Activated CD8-positive, alpha-beta memory T cell treated with anti-CD3 and anti-CD28 coated beads, Interleukin-2, amount 10 ng/mL, durations not matched to agents 7 days and 5 days (primary cell): ENCODE measurements at regions not wholly inside any gene's neighbourhood (a gene's known extent, or its start where the extent isn't known, plus 50 kb on each side); places are given as distances from the start of the nearest gene placed in this dataset.

Experiments used
- ATAC-seq: fragments of 150-1000 bp; cut with Tn5 transposase; one replicate; pipeline ENCODE4 v1.10.0; 2021; ENCODE audit warnings: moderate library complexity
- CTCF ChIA-PET: fragments of 350-600 bp; sonication (Branson Sonifier 250); formaldehyde crosslinking; loops from one replicate; lab custom pipeline; 2021; ENCODE audit warnings: antibody characterized with exemption; lab: Charles Lee
- DNase-seq: peaks from one replicate; pipeline ENCODE4 v3.0.0-alpha.2; 2020
- H3K27ac Mint-ChIP-seq: one replicate; pipeline ENCODE4 v1.8.0; 2021; ENCODE audit warnings: mild to moderate bottlenecking, mixed read lengths
- H3K27me3 Mint-ChIP-seq: one replicate; pipeline ENCODE4 v1.8.0; 2021; ENCODE audit warnings: mixed read lengths
- H3K36me3 Mint-ChIP-seq: one replicate; pipeline ENCODE4 v1.8.0; 2021; ENCODE audit warnings: mild to moderate bottlenecking, mixed read lengths
- H3K4me1 Mint-ChIP-seq: one replicate; pipeline ENCODE4 v1.8.0; 2021; ENCODE audit warnings: mixed read lengths
- H3K4me3 Mint-ChIP-seq: one replicate; pipeline ENCODE4 v1.8.0; 2021; ENCODE audit warnings: mild to moderate bottlenecking, moderate library complexity, mixed read lengths
- H3K9me3 Mint-ChIP-seq: one replicate; pipeline ENCODE4 v1.8.0; 2022; ENCODE audit warnings: low read depth, mixed read lengths

DNA sequence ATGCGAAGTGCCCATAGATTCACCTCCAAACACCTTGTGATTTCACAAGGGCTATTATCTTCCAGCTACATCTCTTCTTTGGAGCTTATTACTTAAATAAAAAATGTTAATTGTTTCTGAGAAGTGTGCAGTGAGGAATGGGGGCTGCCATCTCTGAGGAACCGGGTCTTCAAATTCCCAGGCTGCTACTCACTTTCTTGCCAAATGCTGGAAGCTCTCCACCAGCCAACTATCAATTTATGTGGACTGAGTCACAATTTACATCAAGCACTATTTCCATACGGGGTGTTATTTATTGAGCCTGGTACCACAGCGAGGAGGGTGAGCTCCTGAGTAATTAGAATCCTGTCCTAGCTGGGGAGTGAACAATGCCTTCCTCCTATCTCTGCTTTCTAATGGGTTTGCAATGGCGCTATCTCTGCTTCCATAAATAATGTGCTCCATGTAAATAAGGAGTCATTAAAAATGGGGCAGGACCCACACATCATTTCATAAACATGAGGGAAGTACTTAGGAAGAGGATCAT is 898.3 kb downstream of the VRK1 start:
- CTCF ChIA-PET, result no interaction called here

GRCh38 chr14:97697772-97698171 is 900.6 kb downstream of the VRK1 start:
- no peak overlapping the region for H3K4me3 Mint-ChIP-seq
- CTCF ChIA-PET, result interaction anchor here (1.1 to 1.3 kb wide), 2 partner anchors 8 to 41 kb away, joined by 3 to 4 read pairs; no protein-coding TSS in a partner anchor
- no peaks in the 10 kb centered on the region for H3K27me3 Mint-ChIP-seq
- H3K4me1 Mint-ChIP-seq, result peaks cover 44% of the 10 kb centered on the region
- DNase-seq (peak; percentile 71), ATAC-seq (peak; percentile 86)
- H3K36me3 Mint-ChIP-seq, result peaks cover 30% of the 10 kb centered on the region
- peak overlapping the region; percentile 72 for H3K27ac Mint-ChIP-seq
- H3K9me3 Mint-ChIP-seq, result peaks cover 10% of the 10 kb centered on the region

More for the DNA sequence above, 898.3 kb downstream of the VRK1 start:
- ATAC-seq (no peak), DNase-seq (no peak)
- H3K9me3 Mint-ChIP-seq, result peaks cover 10% of the 10 kb centered on the region
- H3K4me1 Mint-ChIP-seq, result peaks cover 27% of the 10 kb centered on the region
- H3K36me3 Mint-ChIP-seq, result peaks cover 28% of the 10 kb centered on the region
- H3K4me3 Mint-ChIP-seq, result no peak overlapping the region
- no peak overlapping the region for H3K27ac Mint-ChIP-seq
- no peaks in the 10 kb centered on the region for H3K27me3 Mint-ChIP-seq

DNA sequence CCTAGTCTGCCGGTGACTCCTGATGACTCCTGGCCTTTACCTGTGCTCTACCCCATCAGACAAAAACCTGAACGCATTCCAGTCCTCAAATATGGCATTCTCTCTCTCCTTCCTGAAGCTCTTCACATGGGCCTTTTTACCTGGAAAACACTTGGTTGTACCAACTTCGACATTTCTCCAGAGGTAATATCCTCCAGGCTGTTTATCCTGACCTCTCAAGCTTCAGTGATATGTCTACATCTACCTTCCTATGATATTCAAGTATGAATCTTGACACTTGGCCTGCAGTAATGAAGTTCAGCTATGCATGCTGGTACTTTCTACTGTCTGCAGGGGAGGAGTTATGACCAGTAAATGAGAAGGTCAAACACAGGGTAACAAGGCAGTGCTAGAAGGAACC is 901.8 kb downstream of the VRK1 start:
- DNase-seq (no peak), ATAC-seq (no peak)
- H3K4me1 Mint-ChIP-seq, result peaks cover 57% of the 10 kb centered on the region
- peaks cover 31% of the 10 kb centered on the region for H3K36me3 Mint-ChIP-seq
- CTCF ChIA-PET, result no interaction called here
- H3K27me3 Mint-ChIP-seq, result no peaks in the 10 kb centered on the region
- no peak overlapping the region for H3K4me3 Mint-ChIP-seq
- H3K27ac Mint-ChIP-seq, result no peak overlapping the region
- peaks cover 10% of the 10 kb centered on the region for H3K9me3 Mint-ChIP-seq

- Mint-ChIP-seq H3K36me3 (peaks cover 21% of the 10 kb centered on the region), H3K27ac (peak overlapping the region; percentile 94), H3K9me3 (peaks cover 6% of the 10 kb centered on the region), H3K4me3 (peak overlapping the region; percentile 40), H3K27me3 (no peaks in the 10 kb centered on the region), H3K4me1 (peaks cover 85% of the 10 kb centered on the region)
- DNase-seq (peak; percentile 75), ATAC-seq (peak; percentile 41)
- CTCF ChIA-PET, result interaction anchor here (0.6 to 0.9 kb wide), 3 partner anchors 18 to 1563 kb away, joined by 3 read pairs; no protein-coding TSS in a partner anchor
These were observed 906.0 kb downstream of the VRK1 start for GRCh38 chr14:97703006-97703760.

- H3K4me1 Mint-ChIP-seq, result peaks cover 84% of the 10 kb centered on the region
- DNase-seq (no peak), ATAC-seq (no peak)
- CTCF ChIA-PET, result interaction anchor here (0.6 to 1.0 kb wide), 2 partner anchors 20 kb away, joined by 3 to 4 read pairs; no protein-coding TSS in a partner anchor
- peaks cover 12% of the 10 kb centered on the region for H3K36me3 Mint-ChIP-seq
- H3K27me3 Mint-ChIP-seq, result no peaks in the 10 kb centered on the region
- no peak overlapping the region for H3K4me3 Mint-ChIP-seq
- H3K27ac Mint-ChIP-seq, result peak overlapping the region; percentile 94
- H3K9me3 Mint-ChIP-seq, result peaks cover 3% of the 10 kb centered on the region
These were observed 907.2 kb downstream of the VRK1 start for GRCh38 chr14:97704316-97704885.

DNA sequence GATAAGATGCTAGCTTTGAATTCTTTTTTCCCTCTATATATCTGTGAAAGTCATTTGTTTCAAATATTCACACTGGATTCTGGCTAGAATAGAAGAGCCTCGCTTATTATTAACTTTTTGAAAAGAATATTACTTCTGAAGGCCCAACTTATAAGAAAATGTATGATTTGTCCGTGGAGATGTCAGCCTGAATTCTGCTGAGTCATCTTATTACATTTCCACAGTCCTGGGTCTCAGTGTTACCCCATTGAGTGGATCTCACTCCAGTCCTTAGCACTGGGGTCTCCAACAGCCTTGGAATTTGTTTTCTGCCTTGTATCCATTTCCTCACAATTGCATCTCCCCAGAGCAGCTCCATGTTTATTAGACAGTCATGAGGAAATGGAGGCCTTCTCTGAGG is 907.9 kb downstream of the VRK1 start:
- DNase-seq (no peak), ATAC-seq (no peak)
- H3K9me3 Mint-ChIP-seq, result no peaks in the 10 kb centered on the region
- H3K36me3 Mint-ChIP-seq, result peaks cover 6% of the 10 kb centered on the region
- CTCF ChIA-PET, result interaction anchor here (1.0 to 1.5 kb wide), 2 partner anchors 20 to 273 kb away, joined by 3 to 4 read pairs; no protein-coding TSS in a partner anchor
- H3K27me3 Mint-ChIP-seq, result no peaks in the 10 kb centered on the region
- peak overlapping the region; percentile 94 for H3K27ac Mint-ChIP-seq
- peaks cover 90% of the 10 kb centered on the region for H3K4me1 Mint-ChIP-seq
- no peak overlapping the region for H3K4me3 Mint-ChIP-seq

GRCh38 chr14:97705976-97706375 is 908.8 kb downstream of the VRK1 start:
- Mint-ChIP-seq H3K27me3 (no peaks in the 10 kb centered on the region), H3K9me3 (no peaks in the 10 kb centered on the region), H3K36me3 (peaks cover 3% of the 10 kb centered on the region), H3K4me1 (peaks cover 95% of the 10 kb centered on the region), H3K27ac (peak overlapping the region; percentile 94), H3K4me3 (peak overlapping the region; percentile 13)
- CTCF ChIA-PET, result interaction anchor here (0.6 to 1.5 kb wide), 5 partner anchors 9 to 273 kb away, joined by 3 to 8 read pairs (median 3); no protein-coding TSS in a partner anchor
- ATAC-seq (peak; percentile 43), DNase-seq (peak; percentile 69)

DNA sequence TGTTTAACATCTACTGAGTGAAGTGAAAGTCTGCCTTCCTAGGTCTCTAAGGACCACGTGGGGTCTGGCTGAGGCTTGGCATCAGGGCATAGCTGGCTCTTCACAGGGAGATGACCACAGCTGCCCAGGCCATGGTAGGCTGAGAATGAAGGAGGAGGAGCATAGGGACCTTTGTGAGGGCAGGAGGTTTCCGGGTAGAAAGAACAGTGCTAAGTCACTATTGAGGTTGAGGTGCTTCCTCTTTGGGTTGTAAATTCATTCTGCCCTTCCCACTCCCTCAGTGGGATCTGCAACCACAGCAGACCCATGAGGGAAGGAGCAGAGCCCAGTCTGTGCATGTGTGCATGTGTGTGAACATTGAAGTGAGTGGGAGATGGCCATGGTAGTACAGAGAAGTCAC is 909.6 kb downstream of the VRK1 start:
- Mint-ChIP-seq H3K9me3 (no peaks in the 10 kb centered on the region), H3K27me3 (no peaks in the 10 kb centered on the region), H3K4me3 (peak overlapping the region; percentile 48), H3K4me1 (peaks cover 95% of the 10 kb centered on the region), H3K27ac (peak overlapping the region; percentile 94), H3K36me3 (peaks cover 3% of the 10 kb centered on the region)
- CTCF ChIA-PET, result interaction anchor here (0.5 to 4.4 kb wide), 12 partner anchors 9 to 1564 kb away, joined by 3 to 23 read pairs (median 3); no protein-coding TSS in a partner anchor
- DNase-seq, result peak; percentile 67
- ATAC-seq, result peak; percentile 21

- DNase-seq (peak; percentile 80), ATAC-seq (peak; percentile 63)
These were observed 910.4 kb downstream of the VRK1 start for GRCh38 chr14:97707603-97708002.

DNA sequence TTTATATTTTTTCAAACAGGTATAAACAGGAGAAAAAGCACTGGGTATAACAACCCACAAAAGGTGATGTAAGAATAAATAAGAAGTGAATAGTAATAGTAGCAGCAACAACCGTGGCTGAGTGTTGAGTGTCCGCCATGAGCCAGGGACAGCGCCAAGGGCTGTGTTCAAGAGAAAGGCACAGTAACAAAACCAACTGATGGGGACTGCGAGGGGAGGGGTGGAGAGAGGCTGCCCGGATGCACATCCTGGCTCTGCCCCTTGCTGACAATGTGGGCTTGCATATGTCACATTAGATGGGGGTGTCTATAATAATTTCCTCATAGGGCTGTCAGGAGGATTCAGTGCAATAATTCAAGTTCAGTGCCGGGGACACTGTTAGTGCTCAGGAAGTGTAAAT is 912.4 kb downstream of the VRK1 start:
- peak; percentile 82 for DNase-seq
- peak; percentile 61 for ATAC-seq

More at GRCh38 chr14:97707603-97708002, 910.4 kb downstream of the VRK1 start:
- CTCF ChIA-PET, result interaction anchor here (0.5 to 4.4 kb wide), 10 partner anchors 8 to 1563 kb away, joined by 3 to 23 read pairs (median 3); no protein-coding TSS in a partner anchor
- Mint-ChIP-seq H3K27me3 (no peaks in the 10 kb centered on the region), H3K27ac (peak overlapping the region; percentile 94), H3K9me3 (no peaks in the 10 kb centered on the region), H3K36me3 (peaks cover 3% of the 10 kb centered on the region), H3K4me3 (peak overlapping the region; percentile 48), H3K4me1 (peaks cover 88% of the 10 kb centered on the region)

GRCh38 chr14:97710726-97711125 is 913.5 kb downstream of the VRK1 start:
- H3K9me3 Mint-ChIP-seq, result no peaks in the 10 kb centered on the region
- no peak for DNase-seq
- H3K36me3 Mint-ChIP-seq, result peaks cover 1% of the 10 kb centered on the region
- CTCF ChIA-PET, result interaction anchor here (4.4 kb wide), 1 partner anchor 267 kb away, joined by 23 read pairs; no protein-coding TSS in a partner anchor
- no peaks in the 10 kb centered on the region for H3K27me3 Mint-ChIP-seq
- H3K4me1 Mint-ChIP-seq, result peaks cover 62% of the 10 kb centered on the region
- no peak for ATAC-seq
- no peak overlapping the region for H3K4me3 Mint-ChIP-seq
- no peak overlapping the region for H3K27ac Mint-ChIP-seq

More for the DNA sequence above, 912.4 kb downstream of the VRK1 start:
- Mint-ChIP-seq H3K36me3 (peaks cover 1% of the 10 kb centered on the region), H3K27ac (peak overlapping the region; percentile 75), H3K9me3 (no peaks in the 10 kb centered on the region), H3K4me1 (peaks cover 73% of the 10 kb centered on the region), H3K27me3 (no peaks in the 10 kb centered on the region), H3K4me3 (peak overlapping the region; percentile 18)
- CTCF ChIA-PET, result interaction anchor here (1.3 to 4.4 kb wide), 2 partner anchors 268 to 1556 kb away, joined by 4 to 23 read pairs; no protein-coding TSS in a partner anchor

DNA sequence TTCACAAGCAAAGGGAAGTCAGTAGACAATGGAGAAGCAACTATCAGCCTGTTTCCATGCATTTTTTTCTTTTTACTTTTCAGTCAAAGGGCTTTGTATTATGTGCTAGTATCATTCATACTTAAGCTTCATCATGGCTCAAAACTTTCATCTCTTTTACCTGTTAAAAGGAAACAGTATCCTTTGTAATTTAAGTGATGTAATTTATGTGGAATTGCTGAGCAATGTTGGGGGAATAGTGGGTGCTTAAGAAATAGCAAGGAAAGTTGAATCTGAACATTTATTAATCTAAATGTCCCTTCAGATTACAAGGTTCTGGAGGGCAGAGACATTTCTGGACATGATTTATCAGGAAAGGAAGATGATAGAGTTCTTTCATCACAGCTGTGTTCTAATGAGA is 915.3 kb downstream of the VRK1 start:
- no peaks in the 10 kb centered on the region for H3K27me3 Mint-ChIP-seq
- CTCF ChIA-PET, result interaction anchor here (1.1 to 1.2 kb wide), 2 partner anchors 12 to 265 kb away, joined by 3 to 4 read pairs; no protein-coding TSS in a partner anchor
- H3K36me3 Mint-ChIP-seq, result peaks cover 1% of the 10 kb centered on the region
- H3K27ac Mint-ChIP-seq, result no peak overlapping the region
- H3K9me3 Mint-ChIP-seq, result no peaks in the 10 kb centered on the region
- DNase-seq, result no peak
- H3K4me3 Mint-ChIP-seq, result no peak overlapping the region
- ATAC-seq, result no peak
- H3K4me1 Mint-ChIP-seq, result peaks cover 44% of the 10 kb centered on the region

GRCh38 chr14:97713023-97713422 is 915.8 kb downstream of the VRK1 start:
- ATAC-seq (no peak), DNase-seq (no peak)
- Mint-ChIP-seq H3K27ac (no peak overlapping the region), H3K4me1 (peaks cover 39% of the 10 kb centered on the region), H3K9me3 (no peaks in the 10 kb centered on the region), H3K36me3 (peaks cover 1% of the 10 kb centered on the region), H3K27me3 (no peaks in the 10 kb centered on the region), H3K4me3 (no peak overlapping the region)
- CTCF ChIA-PET, result interaction anchor here (1.1 to 1.2 kb wide), 2 partner anchors 11 to 265 kb away, joined by 3 to 4 read pairs; no protein-coding TSS in a partner anchor
